ENCODE measurements at regions not wholly inside any gene's neighbourhood (a gene's known extent, or its start where the extent isn't known, plus 50 kb on each side); places are given as distances from the start of the nearest gene placed in this dataset.

DNA sequence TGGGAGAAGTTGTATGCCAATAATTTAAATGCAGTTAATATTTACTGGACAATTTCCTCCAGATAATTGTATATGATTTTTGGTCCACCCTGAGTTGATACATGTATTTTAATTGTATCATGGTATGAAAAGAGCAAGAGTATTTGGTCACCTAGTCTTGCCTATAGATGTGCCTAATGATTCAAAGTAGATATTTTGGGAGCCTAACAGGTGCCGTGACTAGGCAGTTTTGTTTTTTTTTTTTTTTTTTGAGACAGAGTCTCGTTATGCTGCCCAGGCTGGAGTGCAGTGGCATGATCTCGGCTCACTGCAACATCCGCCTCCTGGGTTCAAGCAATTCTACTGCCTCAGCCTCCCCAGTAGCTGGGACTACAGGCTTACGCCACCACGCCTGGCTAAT, 59.3 kb upstream of the ATRNL1 start:
- TF ChIP-seq, protein P1, sequence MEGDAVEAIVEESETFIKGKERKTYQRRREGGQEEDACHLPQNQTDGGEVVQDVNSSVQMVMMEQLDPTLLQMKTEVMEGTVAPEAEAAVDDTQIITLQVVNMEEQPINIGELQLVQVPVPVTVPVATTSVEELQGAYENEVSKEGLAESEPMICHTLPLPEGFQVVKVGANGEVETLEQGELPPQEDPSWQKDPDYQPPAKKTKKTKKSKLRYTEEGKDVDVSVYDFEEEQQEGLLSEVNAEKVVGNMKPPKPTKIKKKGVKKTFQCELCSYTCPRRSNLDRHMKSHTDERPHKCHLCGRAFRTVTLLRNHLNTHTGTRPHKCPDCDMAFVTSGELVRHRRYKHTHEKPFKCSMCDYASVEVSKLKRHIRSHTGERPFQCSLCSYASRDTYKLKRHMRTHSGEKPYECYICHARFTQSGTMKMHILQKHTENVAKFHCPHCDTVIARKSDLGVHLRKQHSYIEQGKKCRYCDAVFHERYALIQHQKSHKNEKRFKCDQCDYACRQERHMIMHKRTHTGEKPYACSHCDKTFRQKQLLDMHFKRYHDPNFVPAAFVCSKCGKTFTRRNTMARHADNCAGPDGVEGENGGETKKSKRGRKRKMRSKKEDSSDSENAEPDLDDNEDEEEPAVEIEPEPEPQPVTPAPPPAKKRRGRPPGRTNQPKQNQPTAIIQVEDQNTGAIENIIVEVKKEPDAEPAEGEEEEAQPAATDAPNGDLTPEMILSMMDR (IDR thresholded peaks at IDR 0.05): no peak
- TF ChIP-seq POLR2A (IDR thresholded peaks at IDR 0.05; ENCODE audit: low read depth): no peak
- no peak for TF ChIP-seq EP300 (IDR thresholded peaks at IDR 0.05)
